Osteoblast (primary cell): ENCODE measurements at regions not wholly inside any gene's neighbourhood (a gene's known extent, or its start where the extent isn't known, plus 50 kb on each side); places are given as distances from the start of the nearest gene placed in this dataset.

Experiments used
- DNase-seq: peaks from one replicate; pipeline ENCODE4 v3.0.0; 2011; ENCODE audit warnings: low spot score, mixed read lengths; ENCODE audit not compliant: insufficient read length; ENCODE audit errors: missing footprints
- H2AFZ ChIP-seq: 2 replicates; pipeline ENCODE4 v1.6.0; 2011; ENCODE audit warnings: mild to moderate bottlenecking, low read length
- H3K27ac ChIP-seq: 2 replicates; pipeline ENCODE4 v1.5.1; 2011; ENCODE audit warnings: mild to moderate bottlenecking, low read depth, low read length, moderate library complexity
- H3K27me3 ChIP-seq: 2 replicates; pipeline ENCODE4 v1.6.0; 2012; ENCODE audit warnings: mild to moderate bottlenecking, control low read depth, inconsistent platforms, low read length, moderate library complexity; ENCODE audit not compliant: insufficient read depth
- H3K36me3 ChIP-seq: 2 replicates; pipeline ENCODE4 v1.5.1; 2011; ENCODE audit warnings: mild to moderate bottlenecking, low read length, control low read depth, moderate library complexity; ENCODE audit not compliant: insufficient read depth
- H3K4me1 ChIP-seq: 2 replicates; pipeline ENCODE4 v1.5.1; 2011; ENCODE audit warnings: mild to moderate bottlenecking, low read length, control low read depth, moderate library complexity; ENCODE audit not compliant: insufficient read depth
- H3K4me2 ChIP-seq: 2 replicates; pipeline ENCODE4 v1.6.0; 2011; ENCODE audit warnings: mild to moderate bottlenecking, low read length; ENCODE audit not compliant: insufficient read depth
- H3K4me3 ChIP-seq: fragments of 200-600 bp; sonication (generic); 3 replicates; pipeline ENCODE4 v1.5.1; 2012; ENCODE audit warnings: mild to moderate bottlenecking, low read length, inconsistent platforms; ENCODE audit not compliant: insufficient read depth
- H3K79me2 ChIP-seq: 2 replicates; pipeline ENCODE4 v1.6.0; 2012; ENCODE audit warnings: mild to moderate bottlenecking, low read length, control low read depth, inconsistent platforms; ENCODE audit not compliant: insufficient read depth
- H3K9me3 ChIP-seq: 2 replicates; pipeline ENCODE4 v1.5.1; 2011; ENCODE audit warnings: low read depth, low read length, control low read depth
- H4K20me1 ChIP-seq: 2 replicates; pipeline ENCODE4 v1.6.0; 2012; ENCODE audit warnings: mild to moderate bottlenecking, low read length, control low read depth; ENCODE audit not compliant: insufficient read depth
- TF ChIP-seq, protein P1 (sequence below): IDR thresholded peaks from 2 replicates; pipeline ENCODE4 v1.5.1; 2011; ENCODE audit warnings: mild to moderate bottlenecking, low read depth, low read length, moderate library complexity; ENCODE audit errors: extremely low read depth

DNA sequence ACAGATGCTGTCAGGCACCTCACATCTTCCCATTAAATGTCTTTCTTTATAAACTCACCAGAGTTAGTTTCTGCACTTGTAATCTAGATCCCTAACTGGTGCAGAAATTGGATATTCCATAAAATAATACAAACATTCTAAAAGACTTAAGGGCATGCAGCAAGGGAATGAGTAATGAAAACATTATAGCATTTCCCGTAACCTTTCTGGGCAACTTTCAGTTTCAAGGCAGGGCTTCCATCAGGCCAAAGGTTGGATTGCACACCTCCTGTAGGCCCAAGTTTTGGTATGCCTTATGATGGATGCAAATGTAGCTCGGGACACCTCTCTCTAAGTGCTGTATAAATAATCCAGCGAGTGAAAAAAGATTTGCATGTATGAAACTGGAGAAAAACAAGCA, 129.9 kb upstream of the LYZL2 start:
- H3K4me1 ChIP-seq, result peaks cover 19% of the 10 kb centered on the region
- peak overlapping the region; percentile 11 for H2AFZ ChIP-seq
- H3K9me3 ChIP-seq, result no peaks in the 10 kb centered on the region
- H3K36me3 ChIP-seq, result no peaks in the 10 kb centered on the region
- TF ChIP-seq, protein P1, sequence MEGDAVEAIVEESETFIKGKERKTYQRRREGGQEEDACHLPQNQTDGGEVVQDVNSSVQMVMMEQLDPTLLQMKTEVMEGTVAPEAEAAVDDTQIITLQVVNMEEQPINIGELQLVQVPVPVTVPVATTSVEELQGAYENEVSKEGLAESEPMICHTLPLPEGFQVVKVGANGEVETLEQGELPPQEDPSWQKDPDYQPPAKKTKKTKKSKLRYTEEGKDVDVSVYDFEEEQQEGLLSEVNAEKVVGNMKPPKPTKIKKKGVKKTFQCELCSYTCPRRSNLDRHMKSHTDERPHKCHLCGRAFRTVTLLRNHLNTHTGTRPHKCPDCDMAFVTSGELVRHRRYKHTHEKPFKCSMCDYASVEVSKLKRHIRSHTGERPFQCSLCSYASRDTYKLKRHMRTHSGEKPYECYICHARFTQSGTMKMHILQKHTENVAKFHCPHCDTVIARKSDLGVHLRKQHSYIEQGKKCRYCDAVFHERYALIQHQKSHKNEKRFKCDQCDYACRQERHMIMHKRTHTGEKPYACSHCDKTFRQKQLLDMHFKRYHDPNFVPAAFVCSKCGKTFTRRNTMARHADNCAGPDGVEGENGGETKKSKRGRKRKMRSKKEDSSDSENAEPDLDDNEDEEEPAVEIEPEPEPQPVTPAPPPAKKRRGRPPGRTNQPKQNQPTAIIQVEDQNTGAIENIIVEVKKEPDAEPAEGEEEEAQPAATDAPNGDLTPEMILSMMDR, result no peak
- H4K20me1 ChIP-seq, result no peaks in the 10 kb centered on the region
- H3K79me2 ChIP-seq, result no peaks in the 10 kb centered on the region
- H3K4me3 ChIP-seq, result no peak overlapping the region
- H3K27ac ChIP-seq, result no peak overlapping the region
- DNase-seq, result no peak
- no peaks in the 10 kb centered on the region for H3K27me3 ChIP-seq
- H3K4me2 ChIP-seq, result peak overlapping the region; percentile 58

DNA sequence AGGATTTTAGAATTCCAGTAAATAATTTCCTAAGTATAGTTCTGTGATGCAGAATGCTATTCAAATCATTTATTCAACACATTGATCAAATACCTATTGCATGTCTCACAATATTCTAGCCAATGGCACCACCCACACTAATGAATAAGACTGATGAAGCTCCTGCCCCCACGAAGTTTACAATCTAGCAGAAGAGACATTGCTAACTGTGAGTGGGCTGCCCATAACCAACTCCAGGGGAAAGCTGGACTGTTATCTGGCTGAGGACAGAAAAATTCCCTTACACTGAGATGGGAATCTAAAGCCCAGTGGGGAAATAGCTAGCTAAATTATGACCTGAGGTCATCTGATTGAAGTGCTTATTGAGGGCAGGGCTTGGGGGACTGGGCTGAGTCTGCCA, 128.8 kb upstream of the LYZL2 start:
- H2AFZ ChIP-seq, result peak overlapping the region; percentile 10

GRCh38 chr10:30756896-30757295, 127.3 kb upstream of the LYZL2 start:
- no peaks in the 10 kb centered on the region for H3K9me3 ChIP-seq
- no peak overlapping the region for H3K4me3 ChIP-seq
- no peak overlapping the region for H2AFZ ChIP-seq
- H3K4me1 ChIP-seq, result peaks cover 15% of the 10 kb centered on the region
- no peaks in the 10 kb centered on the region for H3K27me3 ChIP-seq
- TF ChIP-seq, protein P1, result no peak
- no peak overlapping the region for H3K27ac ChIP-seq
- H3K36me3 ChIP-seq, result no peaks in the 10 kb centered on the region
- no peaks in the 10 kb centered on the region for H3K79me2 ChIP-seq
- H3K4me2 ChIP-seq, result no peak overlapping the region
- no peak for DNase-seq
- no peaks in the 10 kb centered on the region for H4K20me1 ChIP-seq

More for the DNA sequence above, 128.8 kb upstream of the LYZL2 start:
- H3K79me2 ChIP-seq, result no peaks in the 10 kb centered on the region
- H3K27ac ChIP-seq, result peak overlapping the region; percentile 17
- H3K4me1 ChIP-seq, result peaks cover 15% of the 10 kb centered on the region
- H3K36me3 ChIP-seq, result no peaks in the 10 kb centered on the region
- peak; percentile 68 for DNase-seq
- H3K27me3 ChIP-seq, result no peaks in the 10 kb centered on the region
- H3K4me2 ChIP-seq, result no peak overlapping the region
- no peak overlapping the region for H3K4me3 ChIP-seq
- H4K20me1 ChIP-seq, result no peaks in the 10 kb centered on the region
- TF ChIP-seq, protein P1, result no peak
- no peaks in the 10 kb centered on the region for H3K9me3 ChIP-seq

DNA sequence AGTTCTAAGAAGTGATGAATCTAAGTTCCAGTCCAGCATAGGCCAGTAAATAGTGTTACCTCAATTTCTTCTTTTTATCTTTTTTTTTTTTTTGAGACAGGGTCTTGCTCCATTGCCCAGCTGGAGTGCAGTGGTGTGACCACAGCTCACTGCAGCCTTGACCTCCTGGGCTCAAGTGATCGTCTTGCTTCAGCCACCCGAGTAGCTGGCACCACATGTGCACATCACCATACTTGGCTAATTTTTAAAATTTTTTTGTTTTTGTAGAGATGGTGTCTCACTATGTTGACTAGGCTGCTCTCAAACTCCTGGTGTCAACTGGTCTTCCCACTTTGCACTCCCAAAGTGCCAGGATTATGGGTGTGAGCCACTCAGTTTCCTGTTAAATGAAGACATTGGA, 126.6 kb upstream of the LYZL2 start:
- Histone ChIP-seq H4K20me1 (no peaks in the 10 kb centered on the region), H3K4me1 (peaks cover 15% of the 10 kb centered on the region), H3K27me3 (no peaks in the 10 kb centered on the region), H3K79me2 (no peaks in the 10 kb centered on the region), H3K4me3 (no peak overlapping the region), H3K4me2 (no peak overlapping the region), H3K9me3 (no peaks in the 10 kb centered on the region), H2AFZ (no peak overlapping the region), H3K36me3 (no peaks in the 10 kb centered on the region), H3K27ac (no peak overlapping the region)
- TF ChIP-seq, protein P1, result no peak
- no peak for DNase-seq
